ENCODE measurements at regions not wholly inside any gene's neighbourhood (a gene's known extent, or its start where the extent isn't known, plus 50 kb on each side); places are given as distances from the start of the nearest gene placed in this dataset.
"Not testable (repeated sequence)": the region's sequence is repeated elsewhere in the genome, so short reads cannot be mapped to it uniquely, and the experiment has no call there.

DNA sequence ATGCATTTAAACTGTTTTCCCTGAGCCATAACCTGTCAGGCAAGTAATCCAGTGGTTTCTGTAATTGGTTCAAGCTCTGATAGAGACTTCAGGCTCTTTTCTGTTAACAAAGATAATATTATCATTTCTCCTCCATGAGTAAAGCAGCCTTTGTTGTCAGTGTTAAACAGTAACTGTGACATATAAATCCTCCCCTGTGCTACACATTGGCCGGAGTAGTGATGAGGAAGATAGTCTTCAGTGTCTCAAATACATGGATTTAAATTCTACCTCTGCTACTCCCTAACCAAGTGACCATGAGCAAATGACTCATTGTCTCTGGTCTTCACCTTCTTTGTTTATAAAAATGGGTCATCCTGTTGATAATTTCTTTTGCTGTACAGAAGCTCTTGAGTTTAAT, 615.5 kb upstream of the CHD1 start:
- no peaks in the 10 kb centered on the region for H3K27me3 ChIP-seq (replicated peaks; ENCODE audit: control insufficient read depth, insufficient read depth, low read length)
- TF ChIP-seq, protein P1, sequence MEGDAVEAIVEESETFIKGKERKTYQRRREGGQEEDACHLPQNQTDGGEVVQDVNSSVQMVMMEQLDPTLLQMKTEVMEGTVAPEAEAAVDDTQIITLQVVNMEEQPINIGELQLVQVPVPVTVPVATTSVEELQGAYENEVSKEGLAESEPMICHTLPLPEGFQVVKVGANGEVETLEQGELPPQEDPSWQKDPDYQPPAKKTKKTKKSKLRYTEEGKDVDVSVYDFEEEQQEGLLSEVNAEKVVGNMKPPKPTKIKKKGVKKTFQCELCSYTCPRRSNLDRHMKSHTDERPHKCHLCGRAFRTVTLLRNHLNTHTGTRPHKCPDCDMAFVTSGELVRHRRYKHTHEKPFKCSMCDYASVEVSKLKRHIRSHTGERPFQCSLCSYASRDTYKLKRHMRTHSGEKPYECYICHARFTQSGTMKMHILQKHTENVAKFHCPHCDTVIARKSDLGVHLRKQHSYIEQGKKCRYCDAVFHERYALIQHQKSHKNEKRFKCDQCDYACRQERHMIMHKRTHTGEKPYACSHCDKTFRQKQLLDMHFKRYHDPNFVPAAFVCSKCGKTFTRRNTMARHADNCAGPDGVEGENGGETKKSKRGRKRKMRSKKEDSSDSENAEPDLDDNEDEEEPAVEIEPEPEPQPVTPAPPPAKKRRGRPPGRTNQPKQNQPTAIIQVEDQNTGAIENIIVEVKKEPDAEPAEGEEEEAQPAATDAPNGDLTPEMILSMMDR (IDR thresholded peaks at IDR 0.05; ENCODE audit: insufficient read depth, low read length, poor library complexity, severe bottlenecking), result no peak
- DNase-seq (ENCODE audit: extremely low read depth, insufficient read length), result no peak
- H3K36me3 ChIP-seq (ENCODE audit: control insufficient read depth, insufficient read depth, low read length), result no peaks in the 10 kb centered on the region
- H3K4me3 ChIP-seq (replicated peaks; ENCODE audit: low read depth, low read length), result no peak overlapping the region

DNA sequence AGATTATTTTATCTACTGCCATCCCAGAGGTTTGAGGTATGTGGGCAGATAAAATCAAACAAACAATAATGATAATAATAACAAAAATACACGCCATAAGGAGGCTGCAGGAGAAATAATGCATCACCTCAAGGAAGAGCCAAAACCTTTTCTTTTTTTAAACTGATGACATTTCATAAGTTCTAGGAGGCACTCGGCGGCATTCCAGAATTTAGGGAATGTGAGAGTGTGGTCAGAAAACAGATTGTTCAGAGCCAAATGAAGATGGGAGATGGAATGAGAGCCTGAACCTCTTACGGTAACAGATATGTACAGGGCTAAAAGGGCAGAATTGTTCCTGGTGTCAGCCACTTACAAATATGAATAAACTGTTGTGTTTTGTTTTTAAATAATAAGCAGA, 615.0 kb upstream of the CHD1 start:
- TF ChIP-seq, protein P1 (IDR thresholded peaks at IDR 0.05; ENCODE audit: insufficient read depth, low read length, poor library complexity, severe bottlenecking), result no peak
- Histone ChIP-seq H3K27me3 (replicated peaks; ENCODE audit: control insufficient read depth, insufficient read depth, low read length) (no peaks in the 10 kb centered on the region), H3K36me3 (ENCODE audit: control insufficient read depth, insufficient read depth, low read length) (no peaks in the 10 kb centered on the region), H3K4me3 (replicated peaks; ENCODE audit: low read depth, low read length) (no peak overlapping the region)
- no peak for DNase-seq (ENCODE audit: extremely low read depth, insufficient read length)

DNA sequence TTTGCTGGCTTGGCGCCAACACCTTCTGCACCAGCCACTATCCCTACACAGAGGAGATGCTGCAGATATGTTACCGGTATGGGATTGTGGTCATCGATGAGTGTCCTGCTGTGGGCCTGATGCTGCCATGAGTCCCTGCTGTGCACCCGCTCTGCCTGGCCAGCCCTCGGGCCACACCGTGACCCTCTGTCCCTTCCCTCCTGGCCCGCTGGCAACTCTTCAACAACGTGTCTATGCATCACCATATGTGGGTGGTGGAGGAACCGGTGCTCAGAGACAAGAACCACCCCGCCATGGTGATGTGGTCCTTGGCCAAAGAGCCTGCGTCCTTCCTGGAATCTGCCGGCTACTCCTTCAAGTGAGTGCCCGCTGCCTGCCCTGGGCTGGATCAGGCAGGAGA, 605.4 kb upstream of the CHD1 start:
- not testable (repeated sequence) for H3K27me3 ChIP-seq (replicated peaks; ENCODE audit: control insufficient read depth, insufficient read depth, low read length); DNase-seq (ENCODE audit: extremely low read depth, insufficient read length); H3K36me3 ChIP-seq (ENCODE audit: control insufficient read depth, insufficient read depth, low read length); H3K4me3 ChIP-seq (replicated peaks; ENCODE audit: low read depth, low read length)

DNA sequence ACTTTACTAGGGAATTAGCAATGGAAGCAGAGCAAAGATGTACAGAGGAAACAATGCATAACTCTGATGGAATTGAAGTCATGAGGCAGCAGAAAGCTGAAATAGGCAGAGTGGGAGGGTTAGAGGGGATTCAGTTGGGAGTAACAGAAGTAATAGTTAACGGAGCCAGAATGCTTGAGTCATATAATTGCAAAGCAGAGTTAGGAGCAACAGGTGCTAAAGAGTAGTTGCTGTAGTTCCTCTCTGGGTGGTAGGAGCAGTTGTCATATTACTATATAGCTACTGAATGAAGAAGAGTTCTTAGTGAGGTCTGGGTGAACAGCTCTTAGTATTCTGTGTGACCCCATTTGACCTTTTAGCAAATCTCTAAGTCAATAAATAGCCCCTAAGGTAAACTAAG, 592.9 kb upstream of the CHD1 start:
- DNase-seq (ENCODE audit: extremely low read depth, insufficient read length); H3K27me3 ChIP-seq (replicated peaks; ENCODE audit: control insufficient read depth, insufficient read depth, low read length); H3K4me3 ChIP-seq (replicated peaks; ENCODE audit: low read depth, low read length); H3K36me3 ChIP-seq (ENCODE audit: control insufficient read depth, insufficient read depth, low read length): not testable (repeated sequence)

DNA sequence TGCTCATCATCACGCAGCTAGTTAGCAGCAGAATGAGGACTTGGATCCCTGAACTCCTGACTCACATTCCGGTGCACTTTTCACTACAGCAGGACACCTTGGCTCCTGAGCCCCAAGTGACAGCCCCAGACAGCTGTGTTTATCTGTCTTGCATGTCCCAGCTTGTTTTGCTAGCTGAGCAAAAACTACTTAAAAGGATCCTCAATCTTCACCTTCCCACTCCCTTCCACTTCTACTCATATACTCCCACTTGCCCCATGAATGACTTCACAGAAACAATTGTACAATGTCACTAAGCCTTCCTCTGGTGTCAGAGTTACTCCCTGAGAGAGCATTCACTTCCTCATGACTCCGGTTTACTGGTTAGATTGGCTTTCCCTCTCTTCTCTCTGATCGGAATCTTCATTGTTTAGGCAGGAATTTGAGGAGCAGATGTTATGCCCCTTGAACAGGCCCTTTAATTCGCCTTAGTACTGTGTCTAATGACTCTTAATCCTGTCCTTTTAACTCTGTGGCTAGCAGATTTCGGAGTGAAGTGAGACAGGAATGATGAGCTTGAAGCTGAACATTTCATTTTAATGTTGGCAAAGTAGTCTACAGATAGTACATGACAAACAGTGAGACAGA, 587.2 kb upstream of the CHD1 start:
- not testable (repeated sequence) for DNase-seq (ENCODE audit: extremely low read depth, insufficient read length); H3K4me3 ChIP-seq (replicated peaks; ENCODE audit: low read depth, low read length); H3K36me3 ChIP-seq (ENCODE audit: control insufficient read depth, insufficient read depth, low read length); H3K27me3 ChIP-seq (replicated peaks; ENCODE audit: control insufficient read depth, insufficient read depth, low read length)

DNA sequence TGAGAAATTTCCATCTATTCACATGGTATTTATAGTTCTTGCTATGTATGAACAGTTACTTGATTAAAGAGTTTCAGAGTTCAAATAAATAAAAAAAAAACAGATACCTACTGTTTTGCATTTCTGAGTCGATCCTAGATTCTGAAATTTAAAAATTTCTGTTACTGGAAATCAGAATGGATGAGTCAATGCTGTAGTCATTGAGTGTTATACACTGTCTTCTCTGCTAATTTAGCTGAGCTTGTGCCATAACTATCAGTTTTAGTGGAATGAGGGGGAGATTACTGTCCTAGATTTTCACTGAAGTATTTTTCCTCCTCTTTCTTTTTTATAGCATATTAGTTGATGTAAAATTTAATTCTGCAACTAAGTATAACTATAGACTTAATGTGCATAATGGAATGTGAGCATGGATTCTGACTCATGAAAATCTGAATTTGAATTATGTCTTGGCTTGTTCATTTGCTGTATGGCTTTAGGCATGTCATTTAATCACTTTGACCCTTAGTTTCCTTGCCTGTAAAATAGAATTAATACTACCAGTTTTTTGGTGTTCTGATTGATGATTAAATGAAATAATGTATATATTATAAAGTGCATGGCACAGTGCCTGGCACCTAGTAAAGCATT, 581.5 kb upstream of the CHD1 start:
- H3K4me3 ChIP-seq (replicated peaks; ENCODE audit: low read depth, low read length); H3K36me3 ChIP-seq (ENCODE audit: control insufficient read depth, insufficient read depth, low read length); DNase-seq (ENCODE audit: extremely low read depth, insufficient read length): not testable (repeated sequence)

DNA sequence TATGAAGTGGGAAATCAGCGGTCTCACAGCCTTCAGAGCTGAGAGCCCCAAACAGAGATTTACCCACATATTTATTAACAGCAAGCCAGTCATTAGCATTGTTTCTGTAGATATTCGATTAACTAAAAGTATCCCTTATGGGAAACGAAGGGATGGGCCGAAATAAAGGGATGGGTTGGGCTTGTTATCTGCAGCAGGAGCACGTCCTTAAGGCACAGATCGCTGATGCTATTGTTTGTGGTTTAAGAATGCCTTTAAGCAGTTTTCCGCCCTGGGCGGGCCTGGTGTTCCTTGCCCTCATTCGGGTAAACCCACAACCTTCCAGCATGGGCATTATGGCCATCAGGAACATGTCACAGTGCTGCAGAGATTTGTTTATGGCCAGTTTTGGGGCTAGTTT, 580.3 kb upstream of the CHD1 start:
- not testable (repeated sequence) for DNase-seq (ENCODE audit: extremely low read depth, insufficient read length); H3K36me3 ChIP-seq (ENCODE audit: control insufficient read depth, insufficient read depth, low read length); H3K27me3 ChIP-seq (replicated peaks; ENCODE audit: control insufficient read depth, insufficient read depth, low read length); H3K4me3 ChIP-seq (replicated peaks; ENCODE audit: low read depth, low read length)

More for the DNA sequence above, 581.5 kb upstream of the CHD1 start:
- not testable (repeated sequence) for H3K27me3 ChIP-seq (replicated peaks; ENCODE audit: control insufficient read depth, insufficient read depth, low read length)

DNA sequence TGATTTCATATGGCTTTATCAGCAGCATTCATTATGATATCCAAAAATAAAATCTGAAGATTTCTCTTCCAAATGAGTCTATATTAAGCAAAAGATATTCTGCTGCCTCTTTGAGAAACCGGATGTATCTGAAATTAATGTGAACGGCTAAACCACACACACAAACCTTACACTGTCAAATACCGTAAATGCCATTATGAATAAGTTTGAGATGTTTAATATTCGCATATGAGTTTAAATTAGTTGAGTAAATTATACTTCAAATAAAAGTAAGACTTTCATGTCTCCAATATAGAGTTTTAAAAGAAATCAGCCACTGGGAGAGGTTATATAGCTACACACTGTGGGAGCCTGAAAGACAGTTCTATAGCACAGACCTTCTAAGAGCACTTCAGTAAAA, 566.6 kb upstream of the CHD1 start:
- not testable (repeated sequence) for H3K27me3 ChIP-seq (replicated peaks; ENCODE audit: control insufficient read depth, insufficient read depth, low read length); H3K4me3 ChIP-seq (replicated peaks; ENCODE audit: low read depth, low read length); DNase-seq (ENCODE audit: extremely low read depth, insufficient read length); H3K36me3 ChIP-seq (ENCODE audit: control insufficient read depth, insufficient read depth, low read length)

DNA sequence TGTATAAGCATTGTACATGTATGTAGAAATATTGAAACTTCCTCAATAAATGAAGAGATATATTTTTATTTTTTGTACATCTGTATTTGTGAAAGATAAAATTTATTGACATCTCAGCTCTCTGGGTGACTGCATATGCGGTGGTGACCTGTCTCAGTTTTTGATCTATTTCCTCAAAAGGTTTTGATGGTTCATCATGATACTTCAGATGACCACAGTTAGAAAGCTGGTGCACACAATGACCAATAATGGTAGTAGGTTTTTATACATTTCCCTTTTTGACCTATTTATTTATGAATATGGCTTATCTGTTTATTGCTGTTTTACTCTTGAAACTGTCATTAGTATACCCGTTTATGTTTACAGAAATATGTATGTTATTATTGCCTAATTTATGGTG, 549.6 kb upstream of the CHD1 start:
- not testable (repeated sequence) for H3K27me3 ChIP-seq (replicated peaks; ENCODE audit: control insufficient read depth, insufficient read depth, low read length); H3K4me3 ChIP-seq (replicated peaks; ENCODE audit: low read depth, low read length); H3K36me3 ChIP-seq (ENCODE audit: control insufficient read depth, insufficient read depth, low read length); DNase-seq (ENCODE audit: extremely low read depth, insufficient read length)

DNA sequence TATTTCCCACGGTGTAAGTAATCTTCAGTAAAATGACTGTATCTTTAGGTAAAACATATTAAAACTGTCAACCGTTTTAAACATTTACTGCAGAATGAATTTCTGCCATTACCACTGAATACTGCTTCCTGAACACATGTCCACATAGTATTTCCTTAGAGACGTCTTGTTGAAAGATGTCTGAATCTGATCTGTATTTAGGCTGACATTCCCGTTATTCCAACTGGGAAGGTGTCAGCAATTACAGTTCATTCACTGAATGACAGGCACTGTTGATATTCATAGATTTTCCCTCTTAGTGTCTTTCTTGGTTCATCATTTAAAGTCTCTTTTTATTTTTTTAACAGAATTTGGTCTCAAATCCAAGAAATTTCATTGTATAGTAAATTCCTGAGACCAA, 544.5 kb upstream of the CHD1 start:
- not testable (repeated sequence) for H3K27me3 ChIP-seq (replicated peaks; ENCODE audit: control insufficient read depth, insufficient read depth, low read length); H3K36me3 ChIP-seq (ENCODE audit: control insufficient read depth, insufficient read depth, low read length); H3K4me3 ChIP-seq (replicated peaks; ENCODE audit: low read depth, low read length); DNase-seq (ENCODE audit: extremely low read depth, insufficient read length)

DNA sequence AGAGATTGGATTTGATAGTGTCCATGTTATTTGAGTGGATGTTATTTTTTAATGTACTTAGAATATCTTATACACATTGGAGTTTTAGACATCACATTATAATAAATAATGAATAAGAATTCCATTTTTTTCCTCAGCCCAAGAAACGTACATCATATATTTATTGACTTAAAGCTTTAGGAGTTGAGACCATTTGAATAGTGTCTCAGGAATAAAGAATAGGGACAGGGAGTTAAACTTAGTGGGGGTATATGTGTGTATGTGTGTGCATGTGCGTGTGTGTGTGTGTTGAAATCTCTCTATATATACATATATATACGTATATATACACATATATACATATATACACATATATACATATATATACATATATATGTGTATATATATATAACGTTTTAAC, 542.9 kb upstream of the CHD1 start:
- not testable (repeated sequence) for H3K36me3 ChIP-seq (ENCODE audit: control insufficient read depth, insufficient read depth, low read length); DNase-seq (ENCODE audit: extremely low read depth, insufficient read length); H3K27me3 ChIP-seq (replicated peaks; ENCODE audit: control insufficient read depth, insufficient read depth, low read length); H3K4me3 ChIP-seq (replicated peaks; ENCODE audit: low read depth, low read length)

DNA sequence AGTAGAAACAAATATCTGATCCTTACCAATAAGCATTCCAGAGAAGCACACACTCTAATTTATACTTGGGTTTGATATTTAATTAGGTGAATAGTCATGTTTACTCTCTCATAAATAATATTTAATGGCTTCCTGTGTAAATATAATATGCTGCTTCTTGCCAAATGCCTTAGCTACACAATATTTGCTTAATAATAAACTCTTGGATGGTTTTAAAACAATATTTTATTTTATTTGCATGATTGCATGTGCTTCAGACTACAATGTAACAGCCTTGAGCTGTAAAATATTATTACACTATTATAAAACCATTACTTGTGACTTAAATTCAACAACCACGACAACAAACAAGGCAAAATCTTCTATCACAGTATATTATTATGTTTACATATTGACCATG, 542.4 kb upstream of the CHD1 start:
- H3K36me3 ChIP-seq (ENCODE audit: control insufficient read depth, insufficient read depth, low read length); H3K27me3 ChIP-seq (replicated peaks; ENCODE audit: control insufficient read depth, insufficient read depth, low read length); H3K4me3 ChIP-seq (replicated peaks; ENCODE audit: low read depth, low read length); DNase-seq (ENCODE audit: extremely low read depth, insufficient read length): not testable (repeated sequence)

DNA sequence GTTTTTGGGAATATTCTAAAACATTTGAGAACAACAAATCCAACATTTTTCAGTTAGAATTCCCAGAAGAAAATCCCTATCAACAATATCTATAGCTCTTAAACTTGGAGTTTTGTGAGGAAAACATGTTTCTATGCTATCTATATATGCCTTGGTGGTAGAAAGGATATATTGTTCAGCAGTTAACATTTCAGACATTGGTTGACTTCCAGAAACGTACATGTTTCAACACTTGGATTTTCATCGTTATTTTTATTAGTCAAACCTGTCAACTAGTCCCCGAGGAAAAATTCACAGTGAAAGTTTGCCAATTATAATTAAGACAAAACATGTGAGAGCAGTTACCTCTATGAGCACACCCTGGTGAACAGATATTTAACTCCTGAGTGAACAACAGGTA, 541.8 kb upstream of the CHD1 start:
- H3K36me3 ChIP-seq (ENCODE audit: control insufficient read depth, insufficient read depth, low read length); H3K4me3 ChIP-seq (replicated peaks; ENCODE audit: low read depth, low read length); H3K27me3 ChIP-seq (replicated peaks; ENCODE audit: control insufficient read depth, insufficient read depth, low read length); DNase-seq (ENCODE audit: extremely low read depth, insufficient read length): not testable (repeated sequence)

Measured in GM06990 (cell line).